ENCODE measurements at regions not wholly inside any gene's neighbourhood (a gene's known extent, or its start where the extent isn't known, plus 50 kb on each side); places are given as distances from the start of the nearest gene placed in this dataset.

DNA sequence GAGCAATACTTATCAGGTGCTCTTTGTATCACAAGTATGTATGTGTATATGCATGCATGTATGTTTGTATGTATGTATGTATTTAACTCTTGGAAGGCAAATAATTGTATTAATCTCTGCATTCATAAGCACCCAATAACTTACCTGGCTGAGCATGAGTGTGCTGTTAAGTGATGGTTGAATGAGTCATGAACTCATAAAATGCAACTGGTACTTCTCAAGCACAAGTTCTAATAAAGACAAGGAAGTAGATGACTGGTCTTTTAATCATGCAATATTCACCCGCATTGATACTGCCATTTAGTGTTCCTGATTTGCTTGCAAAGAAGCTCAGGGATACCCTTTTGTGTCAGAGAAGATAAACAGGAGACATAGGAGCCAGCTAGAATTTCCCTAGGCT, 204.9 kb upstream of the TRPM3 start:
- Histone ChIP-seq H3K4me3 (no peak overlapping the region), H3K27me3 (no peaks in the 10 kb centered on the region), H3K9me3 (no peaks in the 10 kb centered on the region), H3K4me1 (no peaks in the 10 kb centered on the region), H3K27ac (no peak overlapping the region), H3K36me3 (no peaks in the 10 kb centered on the region)
- intact Hi-C loops (cut with DNase I), result no loop called here
- TF ChIP-seq EP300 (IDR thresholded peaks at IDR 0.05) (no peak), POLR2AphosphoS5 (IDR thresholded peaks at IDR 0.05) (no peak), POLR2A (IDR thresholded peaks at IDR 0.05) (no peak)
- TF ChIP-seq, protein P1, sequence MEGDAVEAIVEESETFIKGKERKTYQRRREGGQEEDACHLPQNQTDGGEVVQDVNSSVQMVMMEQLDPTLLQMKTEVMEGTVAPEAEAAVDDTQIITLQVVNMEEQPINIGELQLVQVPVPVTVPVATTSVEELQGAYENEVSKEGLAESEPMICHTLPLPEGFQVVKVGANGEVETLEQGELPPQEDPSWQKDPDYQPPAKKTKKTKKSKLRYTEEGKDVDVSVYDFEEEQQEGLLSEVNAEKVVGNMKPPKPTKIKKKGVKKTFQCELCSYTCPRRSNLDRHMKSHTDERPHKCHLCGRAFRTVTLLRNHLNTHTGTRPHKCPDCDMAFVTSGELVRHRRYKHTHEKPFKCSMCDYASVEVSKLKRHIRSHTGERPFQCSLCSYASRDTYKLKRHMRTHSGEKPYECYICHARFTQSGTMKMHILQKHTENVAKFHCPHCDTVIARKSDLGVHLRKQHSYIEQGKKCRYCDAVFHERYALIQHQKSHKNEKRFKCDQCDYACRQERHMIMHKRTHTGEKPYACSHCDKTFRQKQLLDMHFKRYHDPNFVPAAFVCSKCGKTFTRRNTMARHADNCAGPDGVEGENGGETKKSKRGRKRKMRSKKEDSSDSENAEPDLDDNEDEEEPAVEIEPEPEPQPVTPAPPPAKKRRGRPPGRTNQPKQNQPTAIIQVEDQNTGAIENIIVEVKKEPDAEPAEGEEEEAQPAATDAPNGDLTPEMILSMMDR (IDR thresholded peaks at IDR 0.05), result no peak
- 88 to 93% methylated on average over 1 of the region's 1 CpG for WGBS, 2 donors
- no peak for DNase-seq

DNA sequence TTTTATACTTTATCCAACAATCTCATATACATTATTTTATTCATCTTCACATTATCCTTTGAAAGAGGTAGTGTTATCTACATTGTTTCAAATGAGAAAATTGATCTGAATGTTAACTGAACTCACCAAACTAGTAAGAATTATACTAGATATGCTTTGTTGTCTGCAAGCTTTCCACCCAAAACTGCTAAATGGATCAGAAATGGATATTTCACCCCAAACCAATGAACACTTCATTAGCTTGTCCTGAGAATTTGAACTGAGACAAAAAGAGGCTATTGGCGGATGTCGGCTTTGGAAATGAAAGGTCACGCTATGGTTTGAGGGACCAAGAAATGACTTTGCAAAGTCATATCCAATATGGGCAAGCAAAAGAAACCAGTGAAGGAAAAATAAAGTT, 201.9 kb upstream of the TRPM3 start:
- intact Hi-C loops (cut with DNase I), result no loop called here
- Histone ChIP-seq H3K4me3 (no peak overlapping the region), H3K36me3 (no peaks in the 10 kb centered on the region), H3K9me3 (no peaks in the 10 kb centered on the region), H3K27ac (no peak overlapping the region), H3K4me1 (no peaks in the 10 kb centered on the region), H3K27me3 (no peaks in the 10 kb centered on the region)
- TF ChIP-seq EP300 (IDR thresholded peaks at IDR 0.05) (no peak), POLR2AphosphoS5 (IDR thresholded peaks at IDR 0.05) (no peak), POLR2A (IDR thresholded peaks at IDR 0.05) (no peak)
- TF ChIP-seq, protein P1 (IDR thresholded peaks at IDR 0.05), result no peak
- DNase-seq, result no peak
- WGBS, 2 donors, result 98% methylated on average over 3 of the region's 3 CpGs

DNA sequence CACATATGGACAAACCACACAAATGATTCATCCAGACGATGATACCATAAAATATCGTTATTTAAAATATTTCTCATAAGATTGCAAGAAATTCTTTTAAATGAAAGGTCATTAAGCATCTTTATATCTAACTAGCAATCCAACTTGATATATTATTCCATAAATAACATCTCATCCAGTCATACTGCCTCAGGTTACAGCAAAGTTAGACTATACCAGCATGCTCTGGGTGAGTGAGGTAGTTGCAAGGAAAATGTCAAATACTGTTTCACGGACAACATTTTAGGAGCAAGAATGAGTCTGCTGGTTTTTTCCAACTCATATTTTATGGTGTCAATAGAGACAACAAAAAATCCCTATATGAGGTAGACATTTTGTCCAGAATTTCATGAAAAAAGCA, 200.9 kb upstream of the TRPM3 start:
- Histone ChIP-seq H3K4me3 (no peak overlapping the region), H3K4me1 (no peaks in the 10 kb centered on the region), H3K27ac (no peak overlapping the region), H3K9me3 (no peaks in the 10 kb centered on the region), H3K27me3 (no peaks in the 10 kb centered on the region), H3K36me3 (no peaks in the 10 kb centered on the region)
- DNase-seq, result no peak
- TF ChIP-seq POLR2A (IDR thresholded peaks at IDR 0.05) (no peak), POLR2AphosphoS5 (IDR thresholded peaks at IDR 0.05) (no peak), EP300 (IDR thresholded peaks at IDR 0.05) (no peak)
- TF ChIP-seq, protein P1 (IDR thresholded peaks at IDR 0.05), result no peak
- intact Hi-C loops (cut with DNase I), result no loop called here
- 91 to 93% methylated on average over 3 of the region's 3 CpGs for WGBS, 2 donors

DNA sequence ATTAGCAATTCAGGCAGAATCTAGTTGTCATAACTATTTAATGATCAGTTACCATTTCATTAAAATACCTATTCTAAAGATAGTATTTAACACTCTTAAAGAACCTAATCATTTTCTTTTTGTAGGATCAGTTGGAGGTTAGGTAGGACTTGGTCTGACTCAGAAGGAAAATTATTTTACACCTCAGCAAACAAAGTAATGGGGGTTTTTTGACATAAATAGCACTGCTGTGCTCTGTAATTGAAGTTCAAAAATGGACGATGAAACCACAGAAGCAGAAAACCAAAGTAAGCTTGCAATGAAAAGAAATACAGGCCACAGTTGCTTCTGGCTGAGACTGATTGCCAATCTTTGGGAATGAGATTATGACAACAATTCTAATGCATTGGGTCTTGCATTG, 187.0 kb upstream of the TRPM3 start:
- 76 to 77% methylated on average over 1 of the region's 1 CpG for WGBS, 2 donors
- DNase-seq, result no peak
- TF ChIP-seq POLR2A (IDR thresholded peaks at IDR 0.05) (no peak), EP300 (IDR thresholded peaks at IDR 0.05) (no peak), POLR2AphosphoS5 (IDR thresholded peaks at IDR 0.05) (no peak)
- TF ChIP-seq, protein P1 (IDR thresholded peaks at IDR 0.05), result no peak
- intact Hi-C loops (cut with DNase I), result no loop called here
- H3K4me1 ChIP-seq, result no peaks in the 10 kb centered on the region
- no peak overlapping the region for H3K27ac ChIP-seq
- no peaks in the 10 kb centered on the region for H3K36me3 ChIP-seq
- H3K9me3 ChIP-seq, result no peaks in the 10 kb centered on the region
- no peak overlapping the region for H3K4me3 ChIP-seq
- no peaks in the 10 kb centered on the region for H3K27me3 ChIP-seq

DNA sequence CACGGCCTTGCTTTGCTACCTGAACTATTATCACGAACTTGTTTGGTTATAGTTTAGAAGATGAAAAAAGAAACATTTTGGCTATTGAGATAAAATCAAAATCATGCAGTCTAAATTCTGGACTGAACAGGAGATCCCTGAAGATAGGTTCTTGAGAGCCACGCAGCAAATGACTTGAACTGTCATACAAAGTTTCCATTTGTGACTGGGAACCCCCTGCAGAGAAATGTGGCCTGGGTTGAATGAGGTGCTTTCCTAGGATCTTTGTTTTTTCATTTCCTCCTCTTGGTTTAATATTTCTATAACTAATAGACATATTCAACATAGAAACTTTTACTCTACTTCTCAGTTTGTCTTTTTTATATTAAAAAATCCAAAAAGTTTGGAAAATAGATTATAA, 184.7 kb upstream of the TRPM3 start:
- 85% methylated on average over 3 of the region's 3 CpGs for WGBS, 2 donors
- intact Hi-C loops (cut with DNase I), result no loop called here

More for the DNA sequence above, 184.7 kb upstream of the TRPM3 start:
- H3K36me3 ChIP-seq, result no peaks in the 10 kb centered on the region
- no peak overlapping the region for H3K4me3 ChIP-seq
- H3K27me3 ChIP-seq, result no peaks in the 10 kb centered on the region
- no peaks in the 10 kb centered on the region for H3K9me3 ChIP-seq
- no peak for TF ChIP-seq EP300 (IDR thresholded peaks at IDR 0.05)
- TF ChIP-seq, protein P1 (IDR thresholded peaks at IDR 0.05), result no peak
- TF ChIP-seq POLR2A (IDR thresholded peaks at IDR 0.05), result no peak
- TF ChIP-seq POLR2AphosphoS5 (IDR thresholded peaks at IDR 0.05), result no peak
- H3K27ac ChIP-seq, result no peak overlapping the region
- no peak for DNase-seq
- no peaks in the 10 kb centered on the region for H3K4me1 ChIP-seq

Data from sigmoid colon (tissue), 6 donors.